HEK293 (cell line): ENCODE measurements at regions not wholly inside any gene's neighbourhood (a gene's known extent, or its start where the extent isn't known, plus 50 kb on each side); places are given as distances from the start of the nearest gene placed in this dataset.

ENCODE experiments used
- CTCF ChIA-PET: fragments of 350-600 bp; formaldehyde crosslinking; extraction: SDS; loops from one replicate; lab custom pipeline; 2021; ENCODE audit warnings: antibody characterized with exemption; lab: Yijun Ruan, JAX
- POLR2A ChIA-PET: fragments of 300-600 bp; formaldehyde crosslinking; extraction: SDS; loops from one replicate; lab custom pipeline; 2020; ENCODE audit warnings: antibody characterized with exemption, inconsistent platforms; lab: Yijun Ruan, JAX
- H3K27ac ChIP-seq: fragments of 200-500 bp; sonication (Bioruptor generic); 2 replicates; pipeline ENCODE4 v1.5.1; 2014; ENCODE audit warnings: low read depth, low read length, control low read depth, inconsistent platforms; ENCODE audit errors: extremely low read depth
- H3K36me3 ChIP-seq, 2 experiments: fragments of 200-500 bp in 1 of 2; sonication (Bioruptor generic) in 1 of 2; 1 replicate in 1 of 2; 2 replicates in 1 of 2; pipeline ENCODE4 v1.5.1; 2014 to 2017; ENCODE audit warnings: inconsistent platforms in 2 of 2, low read length in 2 of 2; ENCODE audit not compliant: control insufficient read depth in 2 of 2, insufficient read depth in 1 of 2
- H3K4me1 ChIP-seq: fragments of 200-500 bp; sonication (Bioruptor generic); 2 replicates; pipeline ENCODE4 v1.5.1; 2014; ENCODE audit warnings: mild to moderate bottlenecking, low read length, inconsistent platforms; ENCODE audit not compliant: control insufficient read depth, insufficient read depth
- H3K4me3 ChIP-seq: 2 replicates; pipeline ENCODE4 v1.5.1; 2011; ENCODE audit warnings: low read depth, mild to moderate bottlenecking, control low read depth, low read length, moderate library complexity
- H3K9me3 ChIP-seq: fragments of 200-500 bp; sonication (Bioruptor generic); 2 replicates; pipeline ENCODE4 v1.5.1; 2014; ENCODE audit warnings: low read depth, low read length, inconsistent platforms; ENCODE audit not compliant: control insufficient read depth, insufficient read depth
- HOXD13 ChIP-seq: sonication (generic); formaldehyde crosslinking; IDR thresholded peaks from 2 replicates; pipeline ENCODE4 v1.8.0; 2022; ENCODE audit warnings: missing genetic modification reagents, borderline replicate concordance
- KLF9 ChIP-seq: fragments of 450-650 bp; formaldehyde crosslinking; IDR thresholded peaks from 2 replicates; pipeline ENCODE4 v1.5.1; 2016; ENCODE audit warnings: missing biosample characterization, missing genetic modification characterization, low read depth
- RBAK ChIP-seq: fragments of 450-650 bp; formaldehyde crosslinking; IDR thresholded peaks from 2 replicates; pipeline ENCODE4 v1.5.1; 2016; ENCODE audit warnings: missing biosample characterization, missing genetic modification characterization
- REST ChIP-seq: fragments of 450-650 bp; formaldehyde crosslinking; IDR thresholded peaks from 2 replicates; pipeline ENCODE4 v1.5.1; 2016; ENCODE audit warnings: missing biosample characterization, missing genetic modification characterization
- TRIM28 ChIP-seq: IDR thresholded peaks from 2 replicates; pipeline ENCODE4 v1.6.1; 2011; ENCODE audit warnings: low read length, control low read depth, borderline replicate concordance
- ZBTB20 ChIP-seq: fragments of 450-650 bp; formaldehyde crosslinking; IDR thresholded peaks from 2 replicates; pipeline ENCODE4 v1.5.1; 2016; ENCODE audit warnings: missing biosample characterization, missing genetic modification characterization
- ZBTB8A ChIP-seq: fragments of 450-650 bp; formaldehyde crosslinking; IDR thresholded peaks from 2 replicates; pipeline ENCODE4 v1.5.1; 2016; ENCODE audit warnings: missing biosample characterization, missing genetic modification characterization
- ZIC2 ChIP-seq: fragments of 450-650 bp; formaldehyde crosslinking; IDR thresholded peaks from 2 replicates; pipeline ENCODE4 v1.5.1; 2016; ENCODE audit warnings: missing biosample characterization, missing genetic modification characterization
- ZNF239 ChIP-seq: fragments of 450-650 bp; formaldehyde crosslinking; IDR thresholded peaks from 2 replicates; pipeline ENCODE4 v1.5.1; 2016; ENCODE audit warnings: missing biosample characterization, missing genetic modification characterization
- ZNF24 ChIP-seq: fragments of 450-650 bp; formaldehyde crosslinking; IDR thresholded peaks from 2 replicates; pipeline ENCODE4 v1.5.1; 2016; ENCODE audit warnings: missing biosample characterization, missing genetic modification characterization
- ZNF398 ChIP-seq: fragments of 450-650 bp; formaldehyde crosslinking; IDR thresholded peaks from 2 replicates; pipeline ENCODE4 v1.5.1; 2017; ENCODE audit warnings: missing biosample characterization, missing genetic modification characterization
- ZNF416 ChIP-seq: fragments of 450-650 bp; formaldehyde crosslinking; IDR thresholded peaks from 2 replicates; pipeline ENCODE4 v1.5.1; 2016; ENCODE audit warnings: missing biosample characterization, missing genetic modification characterization
- ZNF521 ChIP-seq: fragments of 450-650 bp; formaldehyde crosslinking; IDR thresholded peaks from 2 replicates; pipeline ENCODE4 v1.5.1; 2017; ENCODE audit warnings: missing biosample characterization, mild to moderate bottlenecking, missing genetic modification characterization
- ZNF621 ChIP-seq: fragments of 450-650 bp; formaldehyde crosslinking; IDR thresholded peaks from 2 replicates; pipeline ENCODE4 v1.5.1; 2017; ENCODE audit warnings: missing biosample characterization, missing genetic modification characterization
- ZNF623 ChIP-seq: fragments of 450-650 bp; formaldehyde crosslinking; IDR thresholded peaks from 2 replicates; pipeline ENCODE4 v1.5.1; 2016; ENCODE audit warnings: missing biosample characterization, missing genetic modification characterization
- ZNF792 ChIP-seq: fragments of 450-650 bp; formaldehyde crosslinking; IDR thresholded peaks from 2 replicates; pipeline ENCODE4 v1.5.1; 2016; ENCODE audit warnings: missing biosample characterization, missing genetic modification characterization
- ZXDB ChIP-seq: fragments of 450-650 bp; formaldehyde crosslinking; IDR thresholded peaks from 2 replicates; pipeline ENCODE4 v1.5.1; 2016; ENCODE audit warnings: missing biosample characterization, missing genetic modification characterization
- TF ChIP-seq, protein P1 (sequence below): fragments of 450-650 bp; formaldehyde crosslinking; IDR thresholded peaks from 2 replicates; pipeline ENCODE4 v1.5.1; 2016; ENCODE audit warnings: missing biosample characterization, missing genetic modification characterization
- TF ChIP-seq, protein P2 (sequence below): fragments of 450-650 bp; IDR thresholded peaks from 2 replicates; pipeline ENCODE4 v1.5.1; 2018; ENCODE audit warnings: missing biosample characterization, missing genetic modification characterization
- TF ChIP-seq, protein P3 (sequence below): fragments of 450-650 bp; formaldehyde crosslinking; IDR thresholded peaks from 2 replicates; pipeline ENCODE4 v1.5.1; 2016; ENCODE audit warnings: missing biosample characterization, missing genetic modification characterization

DNA sequence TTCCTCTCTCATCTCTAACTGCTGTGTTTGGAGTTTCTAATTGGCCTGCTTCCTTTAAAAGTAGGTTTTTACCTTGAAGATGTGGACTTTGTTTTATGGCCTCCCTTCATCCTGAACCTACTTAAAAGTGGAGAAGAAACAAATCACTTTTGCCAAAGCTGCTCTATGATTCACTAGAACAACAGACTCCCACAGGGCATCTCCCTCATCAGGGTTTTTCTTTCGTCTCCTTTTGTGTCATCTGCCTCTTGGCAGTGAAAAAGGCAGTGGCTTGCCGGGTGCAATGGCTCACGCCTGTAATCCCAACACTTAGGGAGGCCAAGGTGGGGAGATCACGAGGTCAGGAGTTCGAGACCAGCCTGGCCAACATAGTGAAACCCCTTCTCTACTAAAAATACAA, 186.6 kb upstream of the MTNR1B start (continued):
- no peak for TF ChIP-seq REST (tag by site-specific recombination)
- TF ChIP-seq ZNF239 (tag by site-specific recombination): no peak
- TF ChIP-seq TRIM28: no peak
- TF ChIP-seq, all 188 proteins: peak for 0

DNA sequence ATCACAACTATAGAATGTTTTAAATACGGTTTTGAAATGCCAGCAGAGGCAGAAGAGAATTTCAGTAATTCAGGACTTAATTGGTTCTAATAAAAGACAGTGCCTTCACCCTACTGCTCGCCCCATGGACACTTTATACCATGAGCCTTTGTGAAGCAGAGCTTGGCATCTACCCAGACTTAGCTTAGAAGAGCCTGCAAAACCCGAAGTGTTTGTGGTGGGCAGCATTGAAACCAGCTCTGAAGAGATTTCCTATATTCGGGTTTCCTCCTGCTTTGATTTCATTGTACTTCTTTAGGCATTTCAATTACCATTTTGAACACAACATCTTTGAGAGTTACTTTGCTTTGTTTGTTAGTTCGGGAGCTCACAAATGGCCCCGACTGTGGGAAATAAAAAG, 185.1 kb upstream of the MTNR1B start:
- no peaks in the 10 kb centered on the region for H3K4me1 ChIP-seq
- POLR2A ChIA-PET: no interaction called here
- H3K9me3 ChIP-seq: no peaks in the 10 kb centered on the region
- no peaks in the 10 kb centered on the region for H3K36me3 ChIP-seq
- H3K27ac ChIP-seq: no peak overlapping the region
- no peak overlapping the region for H3K4me3 ChIP-seq
- TF ChIP-seq KLF9 (tag by site-specific recombination) (no peak), ZNF792 (tag by site-specific recombination) (no peak), ZBTB20 (tag by site-specific recombination) (no peak), HOXD13 (CRISPR knock-in tag) (no peak), ZNF398 (tag by site-specific recombination) (no peak), ZNF621 (tag by site-specific recombination) (no peak), RBAK (tag by site-specific recombination) (no peak), ZBTB8A (tag by site-specific recombination) (no peak), ZNF416 (tag by site-specific recombination) (no peak), ZNF623 (no peak), ZXDB (tag by site-specific recombination) (no peak), ZNF24 (tag by site-specific recombination) (no peak), ZNF521 (tag by site-specific recombination) (no peak), ZIC2 (tag by site-specific recombination) (no peak)
- TF ChIP-seq, protein P1, sequence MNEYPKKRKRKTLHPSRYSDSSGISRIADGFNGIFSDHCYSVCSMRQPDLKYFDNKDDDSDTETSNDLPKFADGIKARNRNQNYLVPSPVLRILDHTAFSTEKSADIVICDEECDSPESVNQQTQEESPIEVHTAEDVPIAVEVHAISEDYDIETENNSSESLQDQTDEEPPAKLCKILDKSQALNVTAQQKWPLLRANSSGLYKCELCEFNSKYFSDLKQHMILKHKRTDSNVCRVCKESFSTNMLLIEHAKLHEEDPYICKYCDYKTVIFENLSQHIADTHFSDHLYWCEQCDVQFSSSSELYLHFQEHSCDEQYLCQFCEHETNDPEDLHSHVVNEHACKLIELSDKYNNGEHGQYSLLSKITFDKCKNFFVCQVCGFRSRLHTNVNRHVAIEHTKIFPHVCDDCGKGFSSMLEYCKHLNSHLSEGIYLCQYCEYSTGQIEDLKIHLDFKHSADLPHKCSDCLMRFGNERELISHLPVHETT (tag by site-specific recombination): no peak
- TF ChIP-seq, protein P2, sequence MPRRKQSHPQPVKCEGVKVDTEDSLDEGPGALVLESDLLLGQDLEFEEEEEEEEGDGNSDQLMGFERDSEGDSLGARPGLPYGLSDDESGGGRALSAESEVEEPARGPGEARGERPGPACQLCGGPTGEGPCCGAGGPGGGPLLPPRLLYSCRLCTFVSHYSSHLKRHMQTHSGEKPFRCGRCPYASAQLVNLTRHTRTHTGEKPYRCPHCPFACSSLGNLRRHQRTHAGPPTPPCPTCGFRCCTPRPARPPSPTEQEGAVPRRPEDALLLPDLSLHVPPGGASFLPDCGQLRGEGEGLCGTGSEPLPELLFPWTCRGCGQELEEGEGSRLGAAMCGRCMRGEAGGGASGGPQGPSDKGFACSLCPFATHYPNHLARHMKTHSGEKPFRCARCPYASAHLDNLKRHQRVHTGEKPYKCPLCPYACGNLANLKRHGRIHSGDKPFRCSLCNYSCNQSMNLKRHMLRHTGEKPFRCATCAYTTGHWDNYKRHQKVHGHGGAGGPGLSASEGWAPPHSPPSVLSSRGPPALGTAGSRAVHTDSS (tag by site-specific recombination): no peak
- TF ChIP-seq, protein P3, sequence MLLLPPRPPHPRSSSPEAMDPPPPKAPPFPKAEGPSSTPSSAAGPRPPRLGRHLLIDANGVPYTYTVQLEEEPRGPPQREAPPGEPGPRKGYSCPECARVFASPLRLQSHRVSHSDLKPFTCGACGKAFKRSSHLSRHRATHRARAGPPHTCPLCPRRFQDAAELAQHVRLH (tag by site-specific recombination): no peak
- CTCF ChIA-PET: no interaction called here
